ENCODE measurements at regions not wholly inside any gene's neighbourhood (a gene's known extent, or its start where the extent isn't known, plus 50 kb on each side); places are given as distances from the start of the nearest gene placed in this dataset.

DNA sequence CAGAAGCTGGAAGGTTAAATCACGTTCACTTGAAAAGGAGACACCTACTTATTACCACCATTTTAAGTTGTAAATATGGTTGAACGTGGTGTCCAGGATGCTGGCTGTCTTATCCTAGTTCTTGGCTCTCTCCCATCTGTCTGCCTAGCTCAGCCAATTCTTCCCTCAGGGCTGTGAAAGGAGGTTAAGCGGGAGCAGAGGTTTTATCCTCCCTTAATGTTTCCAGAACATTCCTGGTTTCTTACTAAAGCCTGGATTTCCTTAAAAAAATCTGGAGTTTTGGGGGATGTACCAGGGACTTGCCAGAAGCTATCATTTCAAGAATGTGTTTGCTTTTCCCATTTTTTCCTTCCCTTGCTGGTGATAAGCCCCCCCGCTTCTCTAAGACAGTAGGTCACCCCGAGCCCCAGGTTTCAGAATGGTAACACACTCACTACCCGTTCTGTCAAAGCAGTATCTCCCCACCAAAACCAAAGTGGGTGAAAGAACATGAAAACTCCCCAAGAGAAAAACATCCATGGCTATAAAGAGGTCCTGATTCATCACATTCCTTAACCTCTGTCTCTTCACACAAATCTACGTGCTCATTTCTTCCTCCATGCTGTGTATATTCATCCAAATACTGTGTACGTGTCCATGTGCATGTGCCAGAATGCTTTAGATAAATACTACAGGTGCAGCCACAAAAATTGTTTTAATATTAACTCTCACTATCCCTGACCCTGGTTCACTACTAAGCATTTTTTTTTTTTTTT, 114.7 kb downstream of the MAP3K21 start:
- TF ChIP-seq, protein P1, sequence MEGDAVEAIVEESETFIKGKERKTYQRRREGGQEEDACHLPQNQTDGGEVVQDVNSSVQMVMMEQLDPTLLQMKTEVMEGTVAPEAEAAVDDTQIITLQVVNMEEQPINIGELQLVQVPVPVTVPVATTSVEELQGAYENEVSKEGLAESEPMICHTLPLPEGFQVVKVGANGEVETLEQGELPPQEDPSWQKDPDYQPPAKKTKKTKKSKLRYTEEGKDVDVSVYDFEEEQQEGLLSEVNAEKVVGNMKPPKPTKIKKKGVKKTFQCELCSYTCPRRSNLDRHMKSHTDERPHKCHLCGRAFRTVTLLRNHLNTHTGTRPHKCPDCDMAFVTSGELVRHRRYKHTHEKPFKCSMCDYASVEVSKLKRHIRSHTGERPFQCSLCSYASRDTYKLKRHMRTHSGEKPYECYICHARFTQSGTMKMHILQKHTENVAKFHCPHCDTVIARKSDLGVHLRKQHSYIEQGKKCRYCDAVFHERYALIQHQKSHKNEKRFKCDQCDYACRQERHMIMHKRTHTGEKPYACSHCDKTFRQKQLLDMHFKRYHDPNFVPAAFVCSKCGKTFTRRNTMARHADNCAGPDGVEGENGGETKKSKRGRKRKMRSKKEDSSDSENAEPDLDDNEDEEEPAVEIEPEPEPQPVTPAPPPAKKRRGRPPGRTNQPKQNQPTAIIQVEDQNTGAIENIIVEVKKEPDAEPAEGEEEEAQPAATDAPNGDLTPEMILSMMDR (conservative IDR thresholded peaks at IDR 0.05; ENCODE audit: low read depth in 2 of 2), result no peak
- TF ChIP-seq EZH2 (IDR thresholded peaks at IDR 0.05; ENCODE audit: low read depth, unreplicated experiment) (no peak), POLR2AphosphoS5 (IDR thresholded peaks at IDR 0.05; ENCODE audit: low read depth) (no peak), EZH2phosphoT487 (IDR thresholded peaks at IDR 0.05; ENCODE audit: unreplicated experiment) (no peak), JUNB (IDR thresholded peaks at IDR 0.05; ENCODE audit: unreplicated experiment) (no peak), CREB1 (CRISPR knock-in tag; IDR thresholded peaks at IDR 0.05; ENCODE audit: low read depth) (no peak), ZNF331 (CRISPR knock-in tag; IDR thresholded peaks at IDR 0.05; ENCODE audit: low read depth) (no peak), NANOG (IDR thresholded peaks at IDR 0.05; ENCODE audit: borderline replicate concordance) (no peak), ZNF114 (CRISPR knock-in tag; IDR thresholded peaks at IDR 0.05) (no peak)
- TF ChIP-seq, protein P2, sequence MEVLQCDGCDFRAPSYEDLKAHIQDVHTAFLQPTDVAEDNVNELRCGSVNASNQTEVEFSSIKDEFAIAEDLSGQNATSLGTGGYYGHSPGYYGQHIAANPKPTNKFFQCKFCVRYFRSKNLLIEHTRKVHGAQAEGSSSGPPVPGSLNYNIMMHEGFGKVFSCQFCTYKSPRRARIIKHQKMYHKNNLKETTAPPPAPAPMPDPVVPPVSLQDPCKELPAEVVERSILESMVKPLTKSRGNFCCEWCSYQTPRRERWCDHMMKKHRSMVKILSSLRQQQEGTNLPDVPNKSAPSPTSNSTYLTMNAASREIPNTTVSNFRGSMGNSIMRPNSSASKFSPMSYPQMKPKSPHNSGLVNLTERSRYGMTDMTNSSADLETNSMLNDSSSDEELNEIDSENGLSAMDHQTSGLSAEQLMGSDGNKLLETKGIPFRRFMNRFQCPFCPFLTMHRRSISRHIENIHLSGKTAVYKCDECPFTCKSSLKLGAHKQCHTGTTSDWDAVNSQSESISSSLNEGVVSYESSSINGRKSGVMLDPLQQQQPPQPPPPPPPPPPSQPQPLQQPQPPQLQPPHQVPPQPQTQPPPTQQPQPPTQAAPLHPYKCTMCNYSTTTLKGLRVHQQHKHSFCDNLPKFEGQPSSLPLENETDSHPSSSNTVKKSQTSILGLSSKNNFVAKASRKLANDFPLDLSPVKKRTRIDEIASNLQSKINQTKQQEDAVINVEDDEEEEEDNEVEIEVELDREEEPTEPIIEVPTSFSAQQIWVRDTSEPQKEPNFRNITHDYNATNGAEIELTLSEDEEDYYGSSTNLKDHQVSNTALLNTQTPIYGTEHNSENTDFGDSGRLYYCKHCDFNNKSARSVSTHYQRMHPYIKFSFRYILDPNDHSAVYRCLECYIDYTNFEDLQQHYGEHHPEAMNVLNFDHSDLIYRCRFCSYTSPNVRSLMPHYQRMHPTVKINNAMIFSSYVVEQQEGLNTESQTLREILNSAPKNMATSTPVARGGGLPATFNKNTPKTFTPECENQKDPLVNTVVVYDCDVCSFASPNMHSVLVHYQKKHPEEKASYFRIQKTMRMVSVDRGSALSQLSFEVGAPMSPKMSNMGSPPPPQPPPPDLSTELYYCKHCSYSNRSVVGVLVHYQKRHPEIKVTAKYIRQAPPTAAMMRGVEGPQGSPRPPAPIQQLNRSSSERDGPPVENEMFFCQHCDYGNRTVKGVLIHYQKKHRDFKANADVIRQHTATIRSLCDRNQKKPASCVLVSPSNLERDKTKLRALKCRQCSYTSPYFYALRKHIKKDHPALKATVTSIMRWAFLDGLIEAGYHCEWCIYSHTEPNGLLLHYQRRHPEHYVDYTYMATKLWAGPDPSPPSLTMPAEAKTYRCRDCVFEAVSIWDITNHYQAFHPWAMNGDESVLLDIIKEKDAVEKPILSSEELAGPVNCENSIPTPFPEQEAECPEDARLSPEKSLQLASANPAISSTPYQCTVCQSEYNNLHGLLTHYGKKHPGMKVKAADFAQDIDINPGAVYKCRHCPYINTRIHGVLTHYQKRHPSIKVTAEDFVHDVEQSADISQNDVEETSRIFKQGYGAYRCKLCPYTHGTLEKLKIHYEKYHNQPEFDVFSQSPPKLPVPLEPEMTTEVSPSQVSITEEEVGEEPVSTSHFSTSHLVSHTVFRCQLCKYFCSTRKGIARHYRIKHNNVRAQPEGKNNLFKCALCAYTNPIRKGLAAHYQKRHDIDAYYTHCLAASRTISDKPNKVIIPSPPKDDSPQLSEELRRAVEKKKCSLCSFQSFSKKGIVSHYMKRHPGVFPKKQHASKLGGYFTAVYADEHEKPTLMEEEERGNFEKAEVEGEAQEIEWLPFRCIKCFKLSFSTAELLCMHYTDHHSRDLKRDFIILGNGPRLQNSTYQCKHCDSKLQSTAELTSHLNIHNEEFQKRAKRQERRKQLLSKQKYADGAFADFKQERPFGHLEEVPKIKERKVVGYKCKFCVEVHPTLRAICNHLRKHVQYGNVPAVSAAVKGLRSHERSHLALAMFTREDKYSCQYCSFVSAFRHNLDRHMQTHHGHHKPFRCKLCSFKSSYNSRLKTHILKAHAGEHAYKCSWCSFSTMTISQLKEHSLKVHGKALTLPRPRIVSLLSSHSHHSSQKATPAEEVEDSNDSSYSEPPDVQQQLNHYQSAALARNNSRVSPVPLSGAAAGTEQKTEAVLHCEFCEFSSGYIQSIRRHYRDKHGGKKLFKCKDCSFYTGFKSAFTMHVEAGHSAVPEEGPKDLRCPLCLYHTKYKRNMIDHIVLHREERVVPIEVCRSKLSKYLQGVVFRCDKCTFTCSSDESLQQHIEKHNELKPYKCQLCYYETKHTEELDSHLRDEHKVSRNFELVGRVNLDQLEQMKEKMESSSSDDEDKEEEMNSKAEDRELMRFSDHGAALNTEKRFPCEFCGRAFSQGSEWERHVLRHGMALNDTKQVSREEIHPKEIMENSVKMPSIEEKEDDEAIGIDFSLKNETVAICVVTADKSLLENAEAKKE (CRISPR knock-in tag; IDR thresholded peaks at IDR 0.05), result no peak
- TF ChIP-seq, protein P3, sequence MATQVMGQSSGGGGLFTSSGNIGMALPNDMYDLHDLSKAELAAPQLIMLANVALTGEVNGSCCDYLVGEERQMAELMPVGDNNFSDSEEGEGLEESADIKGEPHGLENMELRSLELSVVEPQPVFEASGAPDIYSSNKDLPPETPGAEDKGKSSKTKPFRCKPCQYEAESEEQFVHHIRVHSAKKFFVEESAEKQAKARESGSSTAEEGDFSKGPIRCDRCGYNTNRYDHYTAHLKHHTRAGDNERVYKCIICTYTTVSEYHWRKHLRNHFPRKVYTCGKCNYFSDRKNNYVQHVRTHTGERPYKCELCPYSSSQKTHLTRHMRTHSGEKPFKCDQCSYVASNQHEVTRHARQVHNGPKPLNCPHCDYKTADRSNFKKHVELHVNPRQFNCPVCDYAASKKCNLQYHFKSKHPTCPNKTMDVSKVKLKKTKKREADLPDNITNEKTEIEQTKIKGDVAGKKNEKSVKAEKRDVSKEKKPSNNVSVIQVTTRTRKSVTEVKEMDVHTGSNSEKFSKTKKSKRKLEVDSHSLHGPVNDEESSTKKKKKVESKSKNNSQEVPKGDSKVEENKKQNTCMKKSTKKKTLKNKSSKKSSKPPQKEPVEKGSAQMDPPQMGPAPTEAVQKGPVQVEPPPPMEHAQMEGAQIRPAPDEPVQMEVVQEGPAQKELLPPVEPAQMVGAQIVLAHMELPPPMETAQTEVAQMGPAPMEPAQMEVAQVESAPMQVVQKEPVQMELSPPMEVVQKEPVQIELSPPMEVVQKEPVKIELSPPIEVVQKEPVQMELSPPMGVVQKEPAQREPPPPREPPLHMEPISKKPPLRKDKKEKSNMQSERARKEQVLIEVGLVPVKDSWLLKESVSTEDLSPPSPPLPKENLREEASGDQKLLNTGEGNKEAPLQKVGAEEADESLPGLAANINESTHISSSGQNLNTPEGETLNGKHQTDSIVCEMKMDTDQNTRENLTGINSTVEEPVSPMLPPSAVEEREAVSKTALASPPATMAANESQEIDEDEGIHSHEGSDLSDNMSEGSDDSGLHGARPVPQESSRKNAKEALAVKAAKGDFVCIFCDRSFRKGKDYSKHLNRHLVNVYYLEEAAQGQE (IDR thresholded peaks at IDR 0.05; ENCODE audit: unreplicated experiment), result no peak
- TF ChIP-seq, protein P4, sequence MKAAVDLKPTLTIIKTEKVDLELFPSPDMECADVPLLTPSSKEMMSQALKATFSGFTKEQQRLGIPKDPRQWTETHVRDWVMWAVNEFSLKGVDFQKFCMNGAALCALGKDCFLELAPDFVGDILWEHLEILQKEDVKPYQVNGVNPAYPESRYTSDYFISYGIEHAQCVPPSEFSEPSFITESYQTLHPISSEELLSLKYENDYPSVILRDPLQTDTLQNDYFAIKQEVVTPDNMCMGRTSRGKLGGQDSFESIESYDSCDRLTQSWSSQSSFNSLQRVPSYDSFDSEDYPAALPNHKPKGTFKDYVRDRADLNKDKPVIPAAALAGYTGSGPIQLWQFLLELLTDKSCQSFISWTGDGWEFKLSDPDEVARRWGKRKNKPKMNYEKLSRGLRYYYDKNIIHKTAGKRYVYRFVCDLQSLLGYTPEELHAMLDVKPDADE (IDR thresholded peaks at IDR 0.05), result no peak

Measured in GM23338 (cell line).